ENCODE measurements at regions not wholly inside any gene's neighbourhood (a gene's known extent, or its start where the extent isn't known, plus 50 kb on each side); places are given as distances from the start of the nearest gene placed in this dataset.
"Not testable (repeated sequence)": the region's sequence is repeated elsewhere in the genome, so short reads cannot be mapped to it uniquely, and the experiment has no call there.

GRCh38 chr2:175400975-175401374 lies 219.5 kb upstream of the ATP5MC3 start:
- no peak for DNase-seq

- no peak for DNase-seq
Measured at GRCh38 chr2:175399326-175399725, 217.8 kb upstream of the ATP5MC3 start.

GRCh38 chr2:175398848-175399247 lies 217.3 kb upstream of the ATP5MC3 start:
- DNase-seq: no peak

- no peak for DNase-seq
Measured at GRCh38 chr2:175396696-175397095, 215.2 kb upstream of the ATP5MC3 start.

- no peak for DNase-seq
Measured at GRCh38 chr2:175393851-175394250, 212.3 kb upstream of the ATP5MC3 start.

GRCh38 chr2:175383286-175383685 lies 201.8 kb upstream of the ATP5MC3 start:
- no peak for DNase-seq

- DNase-seq: no peak
Measured at GRCh38 chr2:175373729-175374128, 192.2 kb upstream of the ATP5MC3 start.

- DNase-seq: no peak
Measured at GRCh38 chr2:175372704-175373701, 191.5 kb upstream of the ATP5MC3 start.

- DNase-seq: no peak
Measured at GRCh38 chr2:175371378-175371777, 189.9 kb upstream of the ATP5MC3 start.

- DNase-seq: peak in 1 of 2 donors; percentile 2
Measured at GRCh38 chr2:175366815-175367214, 185.3 kb upstream of the ATP5MC3 start.

GRCh38 chr2:175363699-175364098 lies 182.2 kb upstream of the ATP5MC3 start:
- no peak for DNase-seq

- DNase-seq: no peak
Measured at GRCh38 chr2:175362331-175362730, 180.8 kb upstream of the ATP5MC3 start.

GRCh38 chr2:175359710-175360109 lies 178.2 kb upstream of the ATP5MC3 start:
- DNase-seq: no peak

GRCh38 chr2:175356901-175357300 lies 175.4 kb upstream of the ATP5MC3 start:
- DNase-seq: no peak

GRCh38 chr2:175355246-175355645 lies 173.7 kb upstream of the ATP5MC3 start:
- DNase-seq: no peak

GRCh38 chr2:175353275-175353674 lies 171.8 kb upstream of the ATP5MC3 start:
- no peak for DNase-seq

- no peak for DNase-seq
Measured at GRCh38 chr2:175351512-175351911, 170.0 kb upstream of the ATP5MC3 start.

- DNase-seq: no peak
Measured at GRCh38 chr2:175350105-175350504, 168.6 kb upstream of the ATP5MC3 start.

- no peak for DNase-seq
Measured at GRCh38 chr2:175342085-175342484, 160.6 kb upstream of the ATP5MC3 start.

- no peak for DNase-seq
Measured at GRCh38 chr2:175330195-175330594, 148.7 kb upstream of the ATP5MC3 start.

GRCh38 chr2:175326801-175327200 lies 145.3 kb upstream of the ATP5MC3 start:
- no peak for DNase-seq

GRCh38 chr2:175326164-175326563 lies 144.7 kb upstream of the ATP5MC3 start:
- DNase-seq: not testable (repeated sequence)

- no peak for DNase-seq
Measured at GRCh38 chr2:175323162-175323561, 141.7 kb upstream of the ATP5MC3 start.

GRCh38 chr2:175318542-175318941 lies 137.0 kb upstream of the ATP5MC3 start:
- no peak for DNase-seq

GRCh38 chr2:175317751-175318150 lies 136.2 kb upstream of the ATP5MC3 start:
- no peak for DNase-seq

Data from activated CD4-positive, alpha-beta T cell treated with anti-CD3 and anti-CD28 coated beads for 4 hours (primary cell).